ENCODE measurements at regions not wholly inside any gene's neighbourhood (a gene's known extent, or its start where the extent isn't known, plus 50 kb on each side); places are given as distances from the start of the nearest gene placed in this dataset.

- TF ChIP-seq MAFK (IDR thresholded peaks at IDR 0.05; ENCODE audit: low read depth, low read length) (no peak), CTCF (conservative IDR thresholded peaks at IDR 0.05; ENCODE audit: low read depth, low read length) (no peak), ELK1 (IDR thresholded peaks at IDR 0.05; ENCODE audit: borderline replicate concordance, low read depth, low read length) (no peak), RCOR1 (IDR thresholded peaks at IDR 0.05; ENCODE audit: insufficient replicate concordance, low read length) (no peak), MXI1 (IDR thresholded peaks at IDR 0.05; ENCODE audit: borderline replicate concordance, low read depth, low read length) (no peak), SMC3 (IDR thresholded peaks at IDR 0.05; ENCODE audit: low read depth, low read length) (no peak), RFX5 (IDR thresholded peaks at IDR 0.05; ENCODE audit: low read depth, low read length) (no peak), RAD21 (IDR thresholded peaks at IDR 0.05; ENCODE audit: low read length) (no peak), POLR2A (IDR thresholded peaks at IDR 0.05; ENCODE audit: low read depth, low read length) (no peak), CEBPB (IDR thresholded peaks at IDR 0.05; ENCODE audit: low read depth, low read length) (no peak)
Measured at GRCh38 chr4:156242390-156242789, 288.7 kb upstream of the CTSO start.
